A673 (cell line): ENCODE measurements at regions not wholly inside any gene's neighbourhood (a gene's known extent, or its start where the extent isn't known, plus 50 kb on each side); places are given as distances from the start of the nearest gene placed in this dataset.

Experiments used
- BruUV-seq: library from RNA; stranded (reverse); fragments of 400-500 nt; replicated peaks from 2 replicates; lab custom pipeline; 2021; lab: Mats Ljungman, UMichigan
- CTCF ChIA-PET: fragments of 300-600 bp; sonication (Branson Sonifier 250); formaldehyde crosslinking; loops from one replicate; lab custom pipeline; 2022; ENCODE audit warnings: antibody characterized with exemption; lab: Charles Lee
- POLR2A ChIA-PET: fragments of 300-600 bp; sonication (Branson Sonifier 250); formaldehyde crosslinking; loops from one replicate; lab custom pipeline; 2022; ENCODE audit warnings: antibody characterized with exemption; ENCODE audit not compliant: low non-redundant PET; lab: Charles Lee
- DNase-seq: peaks from one replicate; pipeline ENCODE4 v3.0.0-alpha.2; 2015; ENCODE audit warnings: low spot score
- H3K27ac ChIP-seq: fragments of 200-600 bp; sonication (generic); 2 replicates; pipeline ENCODE4 v1.5.1; 2016; ENCODE audit warnings: mixed run types, low read depth, mild to moderate bottlenecking, mixed read lengths, antibody characterized with exemption, low read length; ENCODE audit not compliant: poor library complexity, severe bottlenecking
- H3K27me3 ChIP-seq: fragments of 200-600 bp; sonication (generic); replicated peaks from 2 replicates; pipeline ENCODE4 v1.6.1; 2017; ENCODE audit warnings: mixed run types, low read depth, mild to moderate bottlenecking, mixed read lengths, antibody characterized with exemption, low read length; ENCODE audit not compliant: insufficient read depth, poor library complexity
- H3K36me3 ChIP-seq: fragments of 200-600 bp; sonication (generic); 2 replicates; pipeline ENCODE4 v1.6.1; 2016; ENCODE audit warnings: mixed run types, mild to moderate bottlenecking, mixed read lengths, antibody characterized with exemption, low read length; ENCODE audit not compliant: insufficient read depth, poor library complexity, severe bottlenecking
- H3K4me1 ChIP-seq: fragments of 200-600 bp; sonication (generic); 2 replicates; pipeline ENCODE4 v1.6.1; 2017; ENCODE audit warnings: mixed run types, mild to moderate bottlenecking, mixed read lengths, antibody characterized with exemption, low read length; ENCODE audit not compliant: insufficient read depth, poor library complexity, severe bottlenecking
- H3K4me3 ChIP-seq: fragments of 200-600 bp; sonication (generic); 2 replicates; pipeline ENCODE4 v1.5.1; 2016; ENCODE audit warnings: low read depth, mixed run types, mild to moderate bottlenecking, mixed read lengths, low read length; ENCODE audit not compliant: poor library complexity, severe bottlenecking
- H3K9me3 ChIP-seq: fragments of 200-600 bp; sonication (generic); 2 replicates; pipeline ENCODE4 v1.6.1; 2016; ENCODE audit warnings: mixed run types, low read depth, mild to moderate bottlenecking, mixed read lengths, antibody characterized with exemption, low read length; ENCODE audit not compliant: poor library complexity, severe bottlenecking
- EZH2 ChIP-seq: fragments of 200-600 bp; sonication (generic); IDR thresholded peaks from 2 replicates; pipeline ENCODE4 v1.6.1; 2017; ENCODE audit warnings: borderline replicate concordance, low read depth, mild to moderate bottlenecking, mixed read lengths, antibody characterized with exemption, low read length; ENCODE audit not compliant: poor library complexity, severe bottlenecking
- intact Hi-C: fragments of 100-400 bp; cut with micrococcal nuclease; formaldehyde crosslinking; loops from one replicate; pipeline ENCODE4 v1.10.0; 2022; ENCODE audit not compliant: unreplicated experiment
- TF ChIP-seq, protein P1 (sequence below): fragments of 300-800, 200-600 bp; sonication (generic); conservative IDR thresholded peaks from 2 replicates; pipeline ENCODE4 v1.5.1; 2017; ENCODE audit warnings: low read depth, mild to moderate bottlenecking, antibody characterized with exemption, low read length, moderate library complexity, mixed read lengths

DNA sequence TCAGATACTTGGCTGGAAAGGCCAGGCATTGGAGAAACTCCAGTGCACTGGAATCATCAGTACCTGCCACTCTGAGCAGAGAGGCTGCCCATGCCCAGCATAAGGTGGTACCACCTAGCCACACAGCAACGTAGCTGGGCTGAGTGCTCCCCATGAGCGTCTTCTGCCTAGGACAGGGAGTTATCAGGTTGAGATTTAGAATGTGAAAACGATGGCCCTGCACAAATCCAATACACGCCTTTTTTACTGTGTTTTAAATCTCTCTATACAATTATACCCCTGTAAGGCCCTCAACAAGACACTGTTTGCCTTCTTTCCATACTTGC, 66.7 kb upstream of the PTGR2 start:
- BruUV-seq = TSS peak; percentile 21
- Histone ChIP-seq H3K4me1 (peaks cover 36% of the 10 kb centered on the region), H3K4me3 (peak overlapping the region; percentile 72), H3K27ac (peak overlapping the region; percentile 86), H3K36me3 (no peaks in the 10 kb centered on the region), H3K27me3 (no peaks in the 10 kb centered on the region), H3K9me3 (no peaks in the 10 kb centered on the region)
- ChIA-PET CTCF (interaction anchor here (0.6 kb wide), 1 partner anchor 18 kb away, joined by 5 read pairs; no protein-coding TSS in a partner anchor), POLR2A (no interaction called here)
- no peak for TF ChIP-seq EZH2
- TF ChIP-seq, protein P1, sequence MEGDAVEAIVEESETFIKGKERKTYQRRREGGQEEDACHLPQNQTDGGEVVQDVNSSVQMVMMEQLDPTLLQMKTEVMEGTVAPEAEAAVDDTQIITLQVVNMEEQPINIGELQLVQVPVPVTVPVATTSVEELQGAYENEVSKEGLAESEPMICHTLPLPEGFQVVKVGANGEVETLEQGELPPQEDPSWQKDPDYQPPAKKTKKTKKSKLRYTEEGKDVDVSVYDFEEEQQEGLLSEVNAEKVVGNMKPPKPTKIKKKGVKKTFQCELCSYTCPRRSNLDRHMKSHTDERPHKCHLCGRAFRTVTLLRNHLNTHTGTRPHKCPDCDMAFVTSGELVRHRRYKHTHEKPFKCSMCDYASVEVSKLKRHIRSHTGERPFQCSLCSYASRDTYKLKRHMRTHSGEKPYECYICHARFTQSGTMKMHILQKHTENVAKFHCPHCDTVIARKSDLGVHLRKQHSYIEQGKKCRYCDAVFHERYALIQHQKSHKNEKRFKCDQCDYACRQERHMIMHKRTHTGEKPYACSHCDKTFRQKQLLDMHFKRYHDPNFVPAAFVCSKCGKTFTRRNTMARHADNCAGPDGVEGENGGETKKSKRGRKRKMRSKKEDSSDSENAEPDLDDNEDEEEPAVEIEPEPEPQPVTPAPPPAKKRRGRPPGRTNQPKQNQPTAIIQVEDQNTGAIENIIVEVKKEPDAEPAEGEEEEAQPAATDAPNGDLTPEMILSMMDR = no peak
- intact Hi-C loops = no loop called here
- no peak for DNase-seq

DNA sequence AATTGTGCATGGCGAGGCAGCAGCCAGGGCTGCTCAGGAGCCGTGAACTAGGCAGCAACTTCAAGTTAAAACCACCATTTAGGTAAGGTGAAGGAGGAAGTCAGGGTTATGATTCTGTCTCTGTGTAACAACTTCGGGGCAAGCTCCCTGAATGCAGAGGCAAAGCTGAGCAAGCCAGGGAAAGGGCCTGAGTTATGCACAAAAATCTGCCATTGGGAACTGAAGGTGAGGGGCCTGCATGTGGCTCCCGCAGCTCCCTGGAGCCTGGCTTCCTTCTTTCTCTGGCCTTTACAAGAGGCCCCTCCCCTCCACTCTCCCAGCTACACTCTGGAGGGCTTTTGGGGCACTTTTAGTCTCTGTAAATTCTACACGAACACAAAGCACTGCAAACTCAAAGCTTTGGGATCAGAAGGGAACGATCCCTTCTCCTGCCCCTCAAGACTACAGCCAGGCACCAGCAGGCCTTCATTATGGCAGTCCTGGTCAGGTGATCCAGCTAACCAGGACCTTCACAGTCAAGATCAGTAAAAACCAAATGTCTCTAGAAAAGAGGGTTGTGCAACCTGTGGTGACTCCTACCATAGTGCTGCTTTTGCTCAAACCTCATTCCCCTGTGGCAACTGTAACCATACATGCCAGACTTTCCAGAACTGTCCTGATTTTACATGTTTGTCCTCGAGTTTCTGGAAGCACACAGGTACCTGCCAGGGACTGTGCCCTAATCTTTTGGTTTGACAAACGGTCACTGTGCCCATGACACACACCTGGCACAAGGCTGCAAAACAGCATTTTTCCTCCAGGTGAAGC, 67.2 kb upstream of the PTGR2 start:
- no peaks in the 10 kb centered on the region for H3K27me3 ChIP-seq
- TF ChIP-seq, protein P1 = no peak
- TF ChIP-seq EZH2 = no peak
- no peaks in the 10 kb centered on the region for H3K36me3 ChIP-seq
- ChIA-PET CTCF (interaction anchor here (0.5 kb wide), 1 partner anchor 213 kb away, joined by 5 read pairs; no protein-coding TSS in a partner anchor), POLR2A (no interaction called here)
- DNase-seq = no peak
- no peak overlapping the region for H3K4me3 ChIP-seq
- H3K9me3 ChIP-seq = no peaks in the 10 kb centered on the region
- intact Hi-C loops = no loop called here
- H3K27ac ChIP-seq = peak overlapping the region; percentile 86
- BruUV-seq = no TSS peak
- peaks cover 36% of the 10 kb centered on the region for H3K4me1 ChIP-seq

DNA sequence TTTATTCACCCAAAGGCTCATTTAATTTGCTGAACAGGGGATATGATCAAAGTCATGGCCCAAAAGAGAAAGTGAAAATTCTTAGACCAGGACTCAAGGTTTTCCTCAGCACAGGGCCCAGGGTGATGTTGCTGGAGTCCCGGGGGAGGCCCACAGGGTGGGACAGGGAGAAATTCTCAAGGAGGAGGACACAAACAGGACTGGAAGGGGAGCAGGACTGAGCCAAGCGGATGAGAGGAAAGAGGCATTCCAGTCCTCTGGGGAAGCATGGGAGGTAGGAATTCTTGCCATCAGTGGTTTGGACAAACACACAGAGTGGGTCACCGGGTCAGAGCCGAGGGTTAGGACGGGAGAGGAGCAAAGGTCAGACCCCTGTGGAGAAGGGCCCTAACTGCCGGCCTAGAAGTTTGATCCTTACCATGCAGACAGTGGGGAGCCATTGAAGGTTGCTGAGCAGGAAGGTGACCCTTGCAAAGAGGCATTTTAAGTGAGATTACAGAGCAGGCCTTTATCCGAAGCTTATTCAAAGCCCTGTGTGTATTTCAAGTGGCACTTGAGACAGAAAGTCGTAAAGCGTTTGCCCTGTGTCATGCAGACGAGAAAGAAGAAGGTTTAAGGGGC, 68.4 kb upstream of the PTGR2 start:
- H3K36me3 ChIP-seq = no peaks in the 10 kb centered on the region
- H3K9me3 ChIP-seq = no peaks in the 10 kb centered on the region
- no peak for TF ChIP-seq EZH2
- TF ChIP-seq, protein P1 = no peak
- H3K27me3 ChIP-seq = no peaks in the 10 kb centered on the region
- no peak for DNase-seq
- CTCF ChIA-PET = no interaction called here
- POLR2A ChIA-PET = no interaction called here
- no peak overlapping the region for H3K4me3 ChIP-seq
- BruUV-seq = no TSS peak
- peaks cover 32% of the 10 kb centered on the region for H3K4me1 ChIP-seq
- intact Hi-C loops = no loop called here
- H3K27ac ChIP-seq = no peak overlapping the region
